ENCODE measurements at regions not wholly inside any gene's neighbourhood (a gene's known extent, or its start where the extent isn't known, plus 50 kb on each side); places are given as distances from the start of the nearest gene placed in this dataset.
"Not testable (repeated sequence)": the region's sequence is repeated elsewhere in the genome, so short reads cannot be mapped to it uniquely, and the experiment has no call there.

DNA sequence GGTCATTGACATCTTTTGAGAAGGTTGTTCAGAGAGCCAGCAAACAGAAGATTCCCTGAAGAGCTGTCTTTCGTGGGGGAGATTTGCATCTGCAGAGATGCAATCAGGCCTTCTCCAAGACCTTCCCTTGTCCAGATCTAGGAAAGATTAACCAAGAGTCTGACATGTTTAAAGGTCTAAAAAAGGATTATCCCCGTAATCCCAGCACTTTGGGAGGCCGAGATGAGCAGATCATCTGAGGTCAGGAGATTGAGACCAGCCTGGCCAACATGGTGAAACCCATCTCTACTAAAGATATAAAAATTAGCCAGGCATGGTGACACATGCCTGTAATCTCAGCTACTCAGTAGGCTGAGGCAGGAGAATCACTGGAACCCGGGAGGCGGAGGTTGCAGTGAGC lies 169.6 kb upstream of the IRF2BP2 start:
- TF ChIP-seq, protein P1, sequence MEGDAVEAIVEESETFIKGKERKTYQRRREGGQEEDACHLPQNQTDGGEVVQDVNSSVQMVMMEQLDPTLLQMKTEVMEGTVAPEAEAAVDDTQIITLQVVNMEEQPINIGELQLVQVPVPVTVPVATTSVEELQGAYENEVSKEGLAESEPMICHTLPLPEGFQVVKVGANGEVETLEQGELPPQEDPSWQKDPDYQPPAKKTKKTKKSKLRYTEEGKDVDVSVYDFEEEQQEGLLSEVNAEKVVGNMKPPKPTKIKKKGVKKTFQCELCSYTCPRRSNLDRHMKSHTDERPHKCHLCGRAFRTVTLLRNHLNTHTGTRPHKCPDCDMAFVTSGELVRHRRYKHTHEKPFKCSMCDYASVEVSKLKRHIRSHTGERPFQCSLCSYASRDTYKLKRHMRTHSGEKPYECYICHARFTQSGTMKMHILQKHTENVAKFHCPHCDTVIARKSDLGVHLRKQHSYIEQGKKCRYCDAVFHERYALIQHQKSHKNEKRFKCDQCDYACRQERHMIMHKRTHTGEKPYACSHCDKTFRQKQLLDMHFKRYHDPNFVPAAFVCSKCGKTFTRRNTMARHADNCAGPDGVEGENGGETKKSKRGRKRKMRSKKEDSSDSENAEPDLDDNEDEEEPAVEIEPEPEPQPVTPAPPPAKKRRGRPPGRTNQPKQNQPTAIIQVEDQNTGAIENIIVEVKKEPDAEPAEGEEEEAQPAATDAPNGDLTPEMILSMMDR (IDR thresholded peaks at IDR 0.05): not testable (repeated sequence)
- TF ChIP-seq POLR2A, EP300, POLR2AphosphoS5 (IDR thresholded peaks at IDR 0.05): not testable (repeated sequence)
